BJ (cell line): ENCODE measurements at regions not wholly inside any gene's neighbourhood (a gene's known extent, or its start where the extent isn't known, plus 50 kb on each side); places are given as distances from the start of the nearest gene placed in this dataset.

Experiments
- CTCF ChIA-PET: fragments of 350-600 bp; formaldehyde crosslinking; extraction: SDS; loops from one replicate; lab custom pipeline; 2021; ENCODE audit warnings: antibody characterized with exemption, inconsistent platforms; lab: Yijun Ruan, JAX
- POLR2A ChIA-PET: fragments of 300-600 bp; sonication (Branson Sonifier 250); formaldehyde crosslinking; extraction: SDS; loops from one replicate; lab custom pipeline; 2021; ENCODE audit warnings: antibody characterized with exemption; lab: Charles Lee
- DNase-seq: peaks from one replicate; pipeline ENCODE4 v3.0.0-alpha.2; 2011; ENCODE audit warnings: low read depth
- H3K27me3 ChIP-seq: 2 replicates; pipeline ENCODE4 v1.6.0; 2011; ENCODE audit warnings: low read length; ENCODE audit not compliant: control insufficient read depth, insufficient read depth
- H3K36me3 ChIP-seq: 2 replicates; pipeline ENCODE4 v1.5.1; 2011; ENCODE audit warnings: low read length; ENCODE audit not compliant: control insufficient read depth, insufficient read depth
- H3K4me3 ChIP-seq: 2 replicates; pipeline ENCODE4 v1.5.1; 2011; ENCODE audit warnings: low read depth, mild to moderate bottlenecking, control low read depth, low read length
- CTCF ChIP-seq: IDR thresholded peaks from 2 replicates; pipeline ENCODE4 v1.5.1; 2011; ENCODE audit warnings: low read depth, mild to moderate bottlenecking, control low read depth, inconsistent platforms, low read length, moderate library complexity; ENCODE audit not compliant: insufficient read depth

- no peak for DNase-seq
- H3K4me3 ChIP-seq: no peak overlapping the region
- H3K27me3 ChIP-seq: no peaks in the 10 kb centered on the region
- POLR2A ChIA-PET: no interaction called here
- no peaks in the 10 kb centered on the region for H3K36me3 ChIP-seq
- CTCF ChIA-PET: interaction anchor here (0.7 kb wide), 2 partner anchors 11 to 39 kb away, joined by 4 read pairs; no protein-coding TSS in a partner anchor
- TF ChIP-seq CTCF: no peak
Observed at GRCh38 chr2:20146401-20146800, 78.5 kb downstream of the SDC1 start.

- CTCF ChIA-PET: interaction anchor here (0.7 kb wide), 1 partner anchor 40 kb away, joined by 4 read pairs; no protein-coding TSS in a partner anchor
- no peak for TF ChIP-seq CTCF
- DNase-seq: no peak
- POLR2A ChIA-PET: no interaction called here
- Histone ChIP-seq H3K4me3 (no peak overlapping the region), H3K36me3 (no peaks in the 10 kb centered on the region), H3K27me3 (no peaks in the 10 kb centered on the region)
Observed at GRCh38 chr2:20145497-20146193, 79.3 kb downstream of the SDC1 start.

- ChIA-PET POLR2A (no interaction called here), CTCF (no interaction called here)
- H3K27me3 ChIP-seq: no peaks in the 10 kb centered on the region
- H3K4me3 ChIP-seq: no peak overlapping the region
- no peaks in the 10 kb centered on the region for H3K36me3 ChIP-seq
- no peak for DNase-seq
- no peak for TF ChIP-seq CTCF
Observed at GRCh38 chr2:20144861-20145260, 80.1 kb downstream of the SDC1 start.

- Histone ChIP-seq H3K36me3 (no peaks in the 10 kb centered on the region), H3K27me3 (no peaks in the 10 kb centered on the region), H3K4me3 (no peak overlapping the region)
- ChIA-PET CTCF (interaction anchor here (0.7 to 1.0 kb wide), 3 partner anchors 8 to 81 kb away, joined by 3 to 5 read pairs (median 3); no protein-coding TSS in a partner anchor), POLR2A (no interaction called here)
- no peak for TF ChIP-seq CTCF
- no peak for DNase-seq
Observed at GRCh38 chr2:20144196-20144595, 80.7 kb downstream of the SDC1 start.

GRCh38 chr2:20143263-20143662, 81.7 kb downstream of the SDC1 start:
- ChIA-PET CTCF (interaction anchor here (1.0 kb wide), 1 partner anchor 7 kb away, joined by 5 read pairs; no protein-coding TSS in a partner anchor), POLR2A (no interaction called here)
- Histone ChIP-seq H3K4me3 (no peak overlapping the region), H3K36me3 (no peaks in the 10 kb centered on the region), H3K27me3 (no peaks in the 10 kb centered on the region)
- no peak for DNase-seq
- no peak for TF ChIP-seq CTCF
